ENCODE measurements at regions not wholly inside any gene's neighbourhood (a gene's known extent, or its start where the extent isn't known, plus 50 kb on each side); places are given as distances from the start of the nearest gene placed in this dataset.
"Not testable (repeated sequence)": the region's sequence is repeated elsewhere in the genome, so short reads cannot be mapped to it uniquely, and the experiment has no call there.

DNA sequence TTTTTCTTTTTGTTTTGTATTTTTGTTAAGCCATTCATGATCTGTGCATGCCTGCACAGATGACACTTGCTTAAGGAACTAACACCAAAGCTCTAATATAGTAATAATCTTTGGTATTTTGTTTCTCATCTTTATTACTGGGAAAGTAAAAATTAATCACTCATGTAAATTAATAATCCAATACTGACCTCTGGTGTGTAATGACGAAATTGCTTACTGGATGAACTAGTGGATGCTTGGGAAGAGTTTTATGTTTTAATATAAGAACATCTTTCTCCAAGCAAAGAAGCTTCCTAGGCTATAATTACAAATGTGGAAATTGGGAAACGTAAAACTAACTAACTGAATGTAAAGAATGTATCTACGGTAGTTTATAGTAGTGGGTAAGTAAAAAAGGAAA is 147.9 kb downstream of the POTEC start:
- H3K4me2 ChIP-seq (ENCODE audit: control insufficient read depth, insufficient read depth); ATAC-seq; H3K4me1 ChIP-seq (ENCODE audit: control insufficient read depth, insufficient read depth, low read length); H3K27ac ChIP-seq (ENCODE audit: control insufficient read depth, insufficient read depth); H2AFZ ChIP-seq (ENCODE audit: control insufficient read depth, low read depth, low read length); SMC1A ChIA-PET (ENCODE audit: uncharacterized antibody, unreplicated experiment); H3K9me3 ChIP-seq (replicated peaks; ENCODE audit: control insufficient read depth, insufficient read depth, low read length); CTCF ChIA-PET; RAD21 ChIA-PET (ENCODE audit: unreplicated experiment); H3K79me2 ChIP-seq (ENCODE audit: control insufficient read depth, insufficient read depth, low read length); H3K27me3 ChIP-seq (replicated peaks in 1 of 2; ENCODE audit: control insufficient read depth in 2 of 2, insufficient read depth in 2 of 2, low read length in 1 of 2); DNase-seq (ENCODE audit: low read depth, low spot score); POLR2A ChIA-PET; H3K9ac ChIP-seq (ENCODE audit: control insufficient read depth, insufficient read depth, low read length); H3K4me3 ChIP-seq; BruUV-seq (replicated peaks); FAIRE-seq; H4K20me1 ChIP-seq (ENCODE audit: control insufficient read depth, insufficient read depth); H3K36me3 ChIP-seq (ENCODE audit: control insufficient read depth in 2 of 2, insufficient read depth in 2 of 2, low read length in 1 of 2): not testable (repeated sequence)
- 11% methylated on average over 3 of the region's 3 CpGs for WGBS (ENCODE audit: insufficient coverage, insufficient replicate concordance, low lambda C conversion rate, missing lambda C conversion rate)
- intact Hi-C loops (cut with micrococcal nuclease; ENCODE audit: unreplicated experiment) = loop anchor here (10.0 kb wide), 1 partner anchor 571 kb away; the partner anchor contains the start of gene MC5R
- in situ Hi-C loops (cut with MboI) = loop anchor here (10.0 to 25.0 kb wide), 2 partner anchors 308 to 581 kb away; no protein-coding TSS in a partner anchor

DNA sequence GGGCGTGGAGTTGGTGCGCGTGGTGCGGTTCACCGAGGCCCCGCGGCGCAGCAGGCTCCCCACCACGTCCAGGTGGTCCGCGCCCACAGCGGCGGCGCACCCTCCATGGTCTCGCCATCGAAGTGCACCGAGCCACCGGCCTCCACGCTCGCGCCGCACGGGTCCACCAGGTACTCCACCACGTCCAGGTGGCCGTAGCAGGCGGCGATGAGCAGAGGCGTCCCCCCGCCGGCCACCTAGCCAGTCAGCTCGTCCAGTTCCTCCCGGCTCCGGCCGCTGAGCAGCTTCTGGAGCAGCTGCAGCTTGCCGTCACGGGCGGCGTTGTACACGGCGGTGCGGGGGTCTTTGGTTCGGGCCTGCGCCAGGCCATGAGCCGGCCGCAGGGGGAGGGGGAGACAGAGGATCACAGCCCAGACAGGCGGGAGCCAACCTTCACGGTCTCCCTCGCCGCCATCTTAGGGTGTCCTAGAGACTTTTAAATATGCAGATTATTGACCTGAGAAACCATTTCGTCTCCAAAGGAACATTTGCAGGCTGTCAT is 149.8 kb downstream of the POTEC start:
- H2AFZ ChIP-seq (ENCODE audit: control insufficient read depth, low read depth, low read length); H3K9ac ChIP-seq (ENCODE audit: control insufficient read depth, insufficient read depth, low read length); H3K4me3 ChIP-seq; RAD21 ChIA-PET (ENCODE audit: unreplicated experiment); H4K20me1 ChIP-seq (ENCODE audit: control insufficient read depth, insufficient read depth); SMC1A ChIA-PET (ENCODE audit: uncharacterized antibody, unreplicated experiment); DNase-seq (ENCODE audit: low read depth, low spot score); ATAC-seq; FAIRE-seq; H3K9me3 ChIP-seq (replicated peaks; ENCODE audit: control insufficient read depth, insufficient read depth, low read length); H3K79me2 ChIP-seq (ENCODE audit: control insufficient read depth, insufficient read depth, low read length); H3K4me1 ChIP-seq (ENCODE audit: control insufficient read depth, insufficient read depth, low read length); POLR2A ChIA-PET; H3K36me3 ChIP-seq (ENCODE audit: control insufficient read depth in 2 of 2, insufficient read depth in 2 of 2, low read length in 1 of 2); BruUV-seq (replicated peaks); CTCF ChIA-PET; H3K27ac ChIP-seq (ENCODE audit: control insufficient read depth, insufficient read depth); H3K4me2 ChIP-seq (ENCODE audit: control insufficient read depth, insufficient read depth); H3K27me3 ChIP-seq (replicated peaks in 1 of 2; ENCODE audit: control insufficient read depth in 2 of 2, insufficient read depth in 2 of 2, low read length in 1 of 2): not testable (repeated sequence)
- intact Hi-C loops (cut with micrococcal nuclease; ENCODE audit: unreplicated experiment) (loop anchor here (10.0 kb wide), 1 partner anchor 569 kb away; the partner anchor contains the start of gene MC5R), in situ Hi-C loops (cut with MboI) (loop anchor here (10.0 to 25.0 kb wide), 2 partner anchors 306 to 579 kb away; no protein-coding TSS in a partner anchor)
- WGBS (ENCODE audit: insufficient coverage, insufficient replicate concordance, low lambda C conversion rate, missing lambda C conversion rate) = 89% methylated on average over 38 of the region's 50 CpGs

DNA sequence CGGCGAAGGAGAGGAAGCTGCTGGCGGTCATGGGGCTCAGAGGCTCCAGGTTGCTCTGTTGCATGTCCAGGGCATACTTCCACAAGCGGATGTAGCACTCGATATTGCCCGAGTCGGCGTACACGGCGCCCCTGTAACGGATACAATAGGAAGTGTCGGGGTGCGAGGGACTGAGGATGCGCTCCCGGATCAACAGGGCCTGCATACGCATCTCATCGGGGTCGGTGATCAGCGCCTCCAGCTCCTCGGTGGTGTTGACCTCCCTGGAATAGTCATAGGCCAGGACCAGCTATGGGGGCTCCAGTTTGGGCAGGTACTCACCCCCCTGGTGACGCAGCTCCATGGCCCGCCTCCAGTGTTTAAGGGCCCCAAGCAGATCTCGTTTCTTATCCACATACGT is 150.8 kb downstream of the POTEC start:
- BruUV-seq (replicated peaks); H3K9ac ChIP-seq (ENCODE audit: control insufficient read depth, insufficient read depth, low read length); POLR2A ChIA-PET; H3K27ac ChIP-seq (ENCODE audit: control insufficient read depth, insufficient read depth); ATAC-seq; H3K9me3 ChIP-seq (replicated peaks; ENCODE audit: control insufficient read depth, insufficient read depth, low read length); H3K79me2 ChIP-seq (ENCODE audit: control insufficient read depth, insufficient read depth, low read length); H3K36me3 ChIP-seq (ENCODE audit: control insufficient read depth in 2 of 2, insufficient read depth in 2 of 2, low read length in 1 of 2); DNase-seq (ENCODE audit: low read depth, low spot score); H2AFZ ChIP-seq (ENCODE audit: control insufficient read depth, low read depth, low read length); H3K4me1 ChIP-seq (ENCODE audit: control insufficient read depth, insufficient read depth, low read length); RAD21 ChIA-PET (ENCODE audit: unreplicated experiment); SMC1A ChIA-PET (ENCODE audit: uncharacterized antibody, unreplicated experiment); H3K4me2 ChIP-seq (ENCODE audit: control insufficient read depth, insufficient read depth); H3K4me3 ChIP-seq; H4K20me1 ChIP-seq (ENCODE audit: control insufficient read depth, insufficient read depth); CTCF ChIA-PET; FAIRE-seq; H3K27me3 ChIP-seq (replicated peaks in 1 of 2; ENCODE audit: control insufficient read depth in 2 of 2, insufficient read depth in 2 of 2, low read length in 1 of 2): not testable (repeated sequence)
- in situ Hi-C loops (cut with MboI) (loop anchor here (10.0 to 25.0 kb wide), 2 partner anchors 305 to 578 kb away; no protein-coding TSS in a partner anchor), intact Hi-C loops (cut with micrococcal nuclease; ENCODE audit: unreplicated experiment) (loop anchor here (10.0 kb wide), 1 partner anchor 568 kb away; the partner anchor contains the start of gene MC5R)
- WGBS (ENCODE audit: insufficient coverage, insufficient replicate concordance, low lambda C conversion rate, missing lambda C conversion rate) = 75% methylated on average over 24 of the region's 24 CpGs

DNA sequence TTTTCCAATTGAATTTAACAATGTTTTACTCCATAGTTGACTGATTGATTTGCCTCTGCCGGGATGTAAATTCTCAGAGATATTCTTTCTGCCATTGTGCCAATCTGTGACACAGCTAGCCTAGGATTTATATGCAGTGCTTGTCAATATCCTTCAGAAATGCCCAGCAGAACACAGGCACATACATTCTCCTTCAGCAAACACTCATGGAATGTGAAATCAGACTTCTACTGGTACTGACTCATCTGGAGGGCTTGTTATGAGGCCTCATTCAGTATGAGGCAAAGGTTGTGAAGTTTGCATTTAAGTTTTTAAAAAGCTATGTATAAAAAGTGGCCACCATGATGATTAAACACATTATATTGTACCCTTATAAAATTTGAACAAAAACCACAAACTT is 158.4 kb downstream of the POTEC start:
- FAIRE-seq; ATAC-seq; H3K4me1 ChIP-seq (ENCODE audit: control insufficient read depth, insufficient read depth, low read length); DNase-seq (ENCODE audit: low read depth, low spot score); BruUV-seq (replicated peaks); intact Hi-C loops (cut with micrococcal nuclease; ENCODE audit: unreplicated experiment); H3K79me2 ChIP-seq (ENCODE audit: control insufficient read depth, insufficient read depth, low read length); H3K9me3 ChIP-seq (replicated peaks; ENCODE audit: control insufficient read depth, insufficient read depth, low read length); RAD21 ChIA-PET (ENCODE audit: unreplicated experiment); H3K4me2 ChIP-seq (ENCODE audit: control insufficient read depth, insufficient read depth); H2AFZ ChIP-seq (ENCODE audit: control insufficient read depth, low read depth, low read length); H3K36me3 ChIP-seq (ENCODE audit: control insufficient read depth in 2 of 2, insufficient read depth in 2 of 2, low read length in 1 of 2); H3K9ac ChIP-seq (ENCODE audit: control insufficient read depth, insufficient read depth, low read length); SMC1A ChIA-PET (ENCODE audit: uncharacterized antibody, unreplicated experiment); CTCF ChIA-PET; POLR2A ChIA-PET; H4K20me1 ChIP-seq (ENCODE audit: control insufficient read depth, insufficient read depth); H3K27me3 ChIP-seq (replicated peaks in 1 of 2; ENCODE audit: control insufficient read depth in 2 of 2, insufficient read depth in 2 of 2, low read length in 1 of 2); H3K4me3 ChIP-seq; H3K27ac ChIP-seq (ENCODE audit: control insufficient read depth, insufficient read depth): not testable (repeated sequence)
- WGBS (ENCODE audit: insufficient coverage, insufficient replicate concordance, low lambda C conversion rate, missing lambda C conversion rate) = 54% methylated on average over 1 of the region's 1 CpG
- in situ Hi-C loops (cut with MboI) = loop anchor here (25.0 kb wide), 1 partner anchor 298 kb away; no protein-coding TSS in a partner anchor
